NCI-H187 treated with DMSO at 0.1 percent for 48 hours (cell line): ENCODE measurements at regions not wholly inside any gene's neighbourhood (a gene's known extent, or its start where the extent isn't known, plus 50 kb on each side); places are given as distances from the start of the nearest gene placed in this dataset.
A peak's percentile ranks its signal among the peaks of the same experiment; 100 is the strongest.

Source experiments
- DNase-seq: peaks from one replicate; lab custom pipeline; 2025; lab: John Stamatoyannopoulos, UW

DNA sequence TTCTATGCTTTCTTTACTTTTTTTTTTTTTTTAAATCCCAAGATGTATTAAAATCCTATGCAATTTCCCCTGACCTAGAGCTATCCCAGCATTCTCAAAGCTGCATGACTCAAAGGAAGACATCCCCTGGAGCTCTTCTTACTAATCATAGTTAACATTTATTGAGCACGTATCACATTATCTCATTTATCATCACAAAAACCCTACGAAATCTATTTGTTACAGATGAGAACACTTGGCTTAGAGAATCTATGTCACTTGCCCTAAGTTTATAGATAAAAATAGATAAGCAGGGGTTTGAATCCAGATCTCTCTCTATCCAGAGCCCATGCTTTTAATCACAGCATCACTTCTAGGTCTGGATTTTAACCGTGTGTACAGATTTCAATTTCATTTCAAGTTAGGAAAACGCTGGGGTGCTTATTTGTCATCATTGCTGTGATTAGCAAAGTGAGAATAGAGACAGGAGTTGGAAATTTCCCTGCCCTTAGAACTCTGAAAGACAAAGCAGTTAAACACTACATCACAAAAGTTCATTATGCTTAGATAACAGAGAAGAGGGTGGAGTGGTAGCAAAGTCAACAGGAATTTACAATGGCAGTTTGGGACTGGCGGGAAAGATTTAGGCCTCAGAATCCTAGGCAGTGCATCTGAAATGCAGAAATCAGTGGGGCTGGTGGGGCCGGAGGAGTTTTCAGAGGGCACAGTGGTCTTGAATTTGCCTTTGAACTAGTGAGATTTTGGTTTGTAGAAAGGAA, 177.7 kb upstream of the FRMD6 start:
- no peak for DNase-seq

DNA sequence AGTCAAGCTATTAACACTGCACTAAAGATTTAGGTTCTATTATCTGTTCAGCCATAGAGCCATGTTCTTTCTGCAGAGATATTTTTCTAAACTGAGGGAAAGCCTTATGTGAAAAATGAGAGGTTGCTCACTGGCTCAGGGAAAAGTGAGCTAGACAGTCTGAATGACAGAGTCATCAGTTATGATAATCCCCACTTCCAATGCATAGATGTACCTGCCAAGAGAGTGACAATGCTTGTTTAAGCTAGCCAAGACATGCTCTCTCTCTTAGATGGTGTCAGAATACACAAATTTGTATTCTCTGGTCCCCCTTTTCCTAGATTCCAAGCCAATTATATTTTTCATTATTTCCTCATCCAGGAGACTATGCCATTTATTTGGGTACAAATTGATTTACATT, 176.9 kb upstream of the FRMD6 start:
- DNase-seq: no peak

DNA sequence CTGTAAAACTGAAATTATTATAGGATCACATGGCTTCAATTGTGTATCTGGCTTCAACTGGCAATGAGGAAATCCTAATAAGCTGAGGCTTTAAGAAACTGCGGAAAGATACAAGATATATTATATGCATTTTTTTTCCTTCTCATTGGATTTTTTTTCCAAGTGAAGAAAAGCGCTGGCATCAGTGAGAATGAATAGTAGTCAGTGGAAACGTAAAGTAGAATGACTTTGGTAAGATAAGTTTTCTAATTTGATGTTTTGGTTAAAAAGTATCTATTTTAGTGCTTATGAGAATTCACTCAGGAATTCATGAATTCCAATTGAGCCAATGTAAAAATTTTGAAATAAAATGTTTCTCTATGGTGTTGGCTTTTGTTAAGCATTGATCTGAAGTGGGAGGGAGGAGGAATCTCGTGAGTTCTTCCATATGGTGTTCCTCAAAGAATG, 173.5 kb upstream of the FRMD6 start:
- no peak for DNase-seq

DNA sequence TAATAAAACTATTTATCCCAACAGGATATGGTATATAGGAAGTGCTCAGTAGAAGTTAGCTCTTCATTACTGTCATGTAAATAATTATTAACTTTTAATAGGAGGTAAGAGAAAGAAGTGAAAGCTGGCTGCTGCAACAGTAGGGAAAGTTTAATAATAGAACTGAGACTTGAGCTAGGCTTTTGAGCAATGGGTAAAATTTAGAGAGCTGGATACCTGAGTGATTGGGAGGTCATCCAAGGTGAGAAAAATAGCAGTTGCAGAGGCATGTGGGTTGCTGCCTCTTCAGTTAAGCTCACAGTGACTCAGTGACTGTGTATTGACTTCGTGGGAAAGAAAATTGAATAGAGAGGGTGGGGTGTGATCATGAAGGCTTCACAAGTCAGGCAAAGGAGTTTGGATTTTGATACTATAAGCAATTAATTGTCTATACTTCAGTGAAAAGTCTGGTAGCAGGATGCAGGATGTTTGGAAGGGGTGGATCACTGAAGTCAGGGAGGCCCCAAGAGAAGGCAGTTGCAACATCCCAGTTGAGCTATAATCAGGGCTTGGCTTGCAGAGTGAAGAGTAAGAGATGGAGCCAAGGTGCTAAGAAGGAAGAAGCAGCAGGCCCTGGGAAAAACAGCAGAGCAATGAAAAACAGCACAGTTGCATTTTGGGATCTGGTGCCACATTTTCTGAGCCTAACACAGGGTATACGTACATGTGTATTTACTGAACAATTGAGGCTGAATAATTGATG, 172.0 kb upstream of the FRMD6 start:
- DNase-seq: no peak

DNA sequence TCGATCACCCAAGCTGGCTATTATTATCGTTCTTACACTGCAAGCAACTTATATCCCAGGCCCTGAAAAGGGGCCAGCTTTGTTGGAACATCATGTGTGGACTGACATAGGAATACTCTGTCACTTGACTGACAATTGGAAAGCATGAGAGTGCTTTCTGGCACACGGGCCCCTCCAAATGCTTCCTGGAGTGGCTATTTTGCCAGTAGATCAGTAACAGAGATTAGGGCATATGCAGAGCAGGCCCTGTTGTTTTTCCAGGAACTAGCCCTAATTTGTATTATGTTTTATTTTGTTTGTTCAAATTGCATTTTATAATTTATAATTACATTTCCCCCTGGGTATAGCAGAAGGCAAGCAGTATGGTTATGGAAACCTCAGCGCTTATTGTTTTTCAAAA, 170.1 kb upstream of the FRMD6 start:
- no peak for DNase-seq

DNA sequence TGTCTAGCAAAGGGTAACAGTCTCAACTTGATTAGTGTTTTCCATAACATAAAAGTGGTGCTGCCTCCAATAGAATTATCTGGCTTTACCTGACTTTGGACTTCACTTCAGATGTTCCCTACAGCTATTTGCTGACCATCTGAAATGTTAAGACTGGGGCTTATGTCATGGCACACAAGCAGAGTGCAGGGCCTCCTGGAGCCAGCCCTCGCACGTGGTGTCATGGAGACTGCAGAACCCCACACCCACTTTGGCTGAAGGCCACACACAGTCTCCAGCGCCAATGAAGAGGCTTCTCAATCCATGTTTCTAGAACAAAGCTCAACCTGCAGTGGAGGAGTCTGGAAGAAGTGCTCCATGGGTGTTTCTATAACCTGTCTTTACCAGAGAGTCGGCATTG, 169.6 kb upstream of the FRMD6 start:
- DNase-seq: no peak

DNA sequence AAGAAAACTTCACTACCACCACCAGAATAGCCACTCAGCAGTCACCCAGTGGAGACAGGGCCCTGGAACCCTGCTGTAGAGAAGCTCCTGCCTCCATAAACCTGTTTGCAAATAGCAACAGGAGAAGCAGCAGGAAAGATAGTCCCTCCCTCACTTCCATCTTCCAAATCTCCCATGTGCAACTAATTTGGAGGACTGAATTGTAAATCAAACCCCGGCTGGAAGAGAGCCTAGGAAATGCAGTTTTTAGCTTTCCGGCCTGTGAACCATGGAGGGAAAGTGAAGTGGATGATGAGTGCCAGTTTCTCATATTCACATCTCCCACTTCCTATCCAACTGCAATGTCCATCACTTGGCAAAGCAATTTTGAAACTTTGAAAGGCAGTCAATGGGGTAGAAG, 167.2 kb upstream of the FRMD6 start:
- no peak for DNase-seq

DNA sequence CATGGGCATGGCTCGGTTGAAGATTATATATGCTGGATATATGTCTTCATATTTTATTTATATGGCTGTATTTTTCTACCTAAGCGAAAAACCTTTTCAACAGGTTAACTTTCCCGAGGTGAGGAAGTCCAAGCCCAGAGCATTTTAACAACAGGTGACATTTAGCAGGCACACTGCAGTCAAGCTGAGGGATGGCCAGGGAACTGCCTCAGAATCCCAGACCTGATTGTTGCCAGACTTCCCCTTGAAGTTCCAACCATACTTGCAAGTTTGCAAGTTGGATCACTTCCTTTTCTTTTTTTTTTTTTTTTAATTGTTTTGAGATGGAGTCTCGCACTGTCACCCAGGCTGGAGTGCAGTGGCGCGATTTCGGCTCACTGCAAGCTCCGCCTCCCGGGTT, 166.0 kb upstream of the FRMD6 start:
- no peak for DNase-seq

DNA sequence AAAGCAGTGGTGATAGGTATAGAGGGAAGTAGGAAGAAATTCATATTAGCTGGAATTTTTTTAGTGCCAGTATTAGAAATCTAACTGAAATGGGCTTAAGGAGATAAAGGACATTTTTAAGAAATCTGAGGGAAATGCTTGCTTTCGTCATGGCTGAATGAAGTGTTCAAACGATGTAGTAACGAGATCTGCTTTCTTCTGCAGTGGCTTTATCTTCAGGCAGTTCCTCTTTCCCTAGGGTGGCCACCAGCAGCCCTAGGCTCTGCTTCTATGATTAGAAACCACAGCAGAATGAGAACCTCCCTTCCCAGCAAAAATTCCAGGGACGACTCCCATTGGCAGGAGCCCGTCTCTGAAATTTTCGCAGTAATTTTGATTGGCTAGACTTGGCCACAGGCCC, 163.9 kb upstream of the FRMD6 start:
- DNase-seq: no peak

DNA sequence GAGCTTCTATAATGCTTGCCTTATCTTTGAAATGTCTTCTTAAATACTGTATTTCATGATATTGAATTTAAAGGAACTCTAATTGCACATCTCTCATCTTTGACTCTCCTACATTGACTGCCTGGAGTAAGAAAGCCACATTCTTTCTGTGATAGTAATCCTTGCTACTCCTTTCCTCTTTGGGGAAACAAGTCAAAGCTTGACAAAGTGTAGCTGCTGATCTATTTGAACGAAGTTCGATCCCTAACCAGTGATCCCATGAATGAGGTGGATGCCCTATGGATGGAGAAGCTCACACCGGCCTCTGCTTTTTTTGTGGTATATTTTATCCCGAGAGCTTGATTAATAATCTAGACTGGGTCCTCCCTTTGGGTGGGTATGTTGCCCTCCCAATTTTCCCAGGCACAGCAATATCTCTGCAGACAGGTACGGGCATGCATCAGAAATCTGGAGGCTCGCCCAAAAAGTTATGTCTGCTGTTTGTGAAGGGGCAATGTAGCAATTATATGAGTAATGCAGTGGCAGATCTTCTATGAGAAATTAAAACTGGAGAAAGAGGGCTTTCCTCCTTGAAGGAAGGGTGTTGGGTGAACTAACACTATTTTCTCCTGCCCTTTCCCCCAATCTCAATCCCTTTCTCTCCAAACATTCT, 163.0 kb upstream of the FRMD6 start:
- DNase-seq: no peak

DNA sequence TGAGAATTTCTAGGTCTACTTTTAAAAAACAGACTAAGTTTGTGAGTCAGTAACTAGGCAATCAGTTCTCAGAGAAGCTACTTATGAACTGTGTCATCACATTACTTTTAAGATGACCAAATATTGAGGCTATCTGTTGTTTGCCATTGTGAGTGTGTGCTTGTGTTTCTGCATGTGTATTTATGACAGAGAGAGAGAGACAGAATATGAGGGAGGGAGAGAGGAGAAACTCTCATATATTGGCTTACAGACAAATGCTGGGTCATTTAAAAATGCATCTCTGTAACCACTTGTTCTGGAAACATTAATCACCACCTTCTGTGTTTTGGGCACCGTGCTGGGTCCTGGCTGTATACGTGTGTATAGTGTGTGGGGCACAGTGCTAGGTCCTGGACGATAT, 161.5 kb upstream of the FRMD6 start:
- no peak for DNase-seq

DNA sequence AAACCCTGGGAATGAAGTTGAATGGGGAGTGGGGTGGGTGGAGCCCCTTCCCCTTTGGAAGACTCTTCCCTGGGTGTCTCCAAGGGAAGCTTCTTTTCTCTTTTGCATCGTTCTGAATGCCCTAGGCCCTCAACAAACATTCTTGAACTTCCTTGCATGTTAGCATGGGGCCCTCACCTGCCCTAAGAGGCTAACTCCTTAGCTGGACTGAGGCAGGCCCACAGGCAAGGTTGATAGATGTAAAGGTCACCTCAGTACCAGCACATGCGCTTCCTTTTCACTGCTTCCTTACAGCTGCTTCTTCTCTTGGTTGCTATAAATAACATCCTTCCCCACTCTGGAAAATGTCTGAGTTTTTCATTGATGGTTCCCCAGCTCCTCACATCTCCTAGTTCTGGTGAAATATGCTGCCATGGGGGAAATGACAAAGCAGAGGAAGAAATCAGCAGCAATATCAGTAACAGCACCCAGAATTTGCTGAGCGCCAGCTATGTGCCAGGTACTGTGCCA, 160.6 kb upstream of the FRMD6 start:
- DNase-seq: no peak

DNA sequence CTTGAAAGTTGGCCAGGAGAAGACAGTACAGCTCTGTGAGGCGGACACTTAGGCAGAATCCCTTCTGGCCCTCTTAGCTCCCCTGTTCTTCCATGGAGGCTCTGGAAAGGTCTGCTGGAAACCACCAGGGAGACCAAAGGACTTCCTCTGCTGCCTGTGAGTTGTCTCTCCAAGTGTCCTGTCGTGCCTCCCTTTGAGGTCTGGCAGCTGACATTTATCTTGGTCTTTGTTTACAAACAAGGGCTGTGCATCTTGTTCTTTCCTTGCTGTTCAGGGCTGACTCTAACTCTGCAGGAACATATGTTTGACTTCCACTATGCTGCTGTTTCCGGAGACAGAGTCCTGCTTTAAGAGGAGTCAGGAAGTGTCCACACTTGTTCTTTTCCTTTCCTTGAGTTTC, 159.9 kb upstream of the FRMD6 start:
- no peak for DNase-seq

DNA sequence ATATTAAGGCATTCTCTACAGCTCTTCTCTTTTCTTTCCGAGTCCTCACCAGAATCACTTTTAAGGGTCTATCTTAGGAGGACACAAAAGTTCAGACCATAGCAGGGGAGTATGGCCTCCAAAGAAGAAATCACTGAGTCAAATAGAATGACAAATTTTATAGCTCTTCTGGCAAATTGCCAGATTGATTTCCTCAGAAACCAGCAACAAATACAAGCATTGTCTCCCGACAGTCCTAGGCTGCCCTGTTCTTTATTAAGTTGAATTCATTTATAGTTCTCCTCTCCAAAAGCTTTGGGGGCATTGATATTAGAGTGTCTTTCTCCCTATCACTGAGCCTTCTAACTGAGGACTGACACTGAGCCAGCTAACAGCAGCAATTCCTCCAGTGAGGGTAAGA, 156.4 kb upstream of the FRMD6 start:
- no peak for DNase-seq

DNA sequence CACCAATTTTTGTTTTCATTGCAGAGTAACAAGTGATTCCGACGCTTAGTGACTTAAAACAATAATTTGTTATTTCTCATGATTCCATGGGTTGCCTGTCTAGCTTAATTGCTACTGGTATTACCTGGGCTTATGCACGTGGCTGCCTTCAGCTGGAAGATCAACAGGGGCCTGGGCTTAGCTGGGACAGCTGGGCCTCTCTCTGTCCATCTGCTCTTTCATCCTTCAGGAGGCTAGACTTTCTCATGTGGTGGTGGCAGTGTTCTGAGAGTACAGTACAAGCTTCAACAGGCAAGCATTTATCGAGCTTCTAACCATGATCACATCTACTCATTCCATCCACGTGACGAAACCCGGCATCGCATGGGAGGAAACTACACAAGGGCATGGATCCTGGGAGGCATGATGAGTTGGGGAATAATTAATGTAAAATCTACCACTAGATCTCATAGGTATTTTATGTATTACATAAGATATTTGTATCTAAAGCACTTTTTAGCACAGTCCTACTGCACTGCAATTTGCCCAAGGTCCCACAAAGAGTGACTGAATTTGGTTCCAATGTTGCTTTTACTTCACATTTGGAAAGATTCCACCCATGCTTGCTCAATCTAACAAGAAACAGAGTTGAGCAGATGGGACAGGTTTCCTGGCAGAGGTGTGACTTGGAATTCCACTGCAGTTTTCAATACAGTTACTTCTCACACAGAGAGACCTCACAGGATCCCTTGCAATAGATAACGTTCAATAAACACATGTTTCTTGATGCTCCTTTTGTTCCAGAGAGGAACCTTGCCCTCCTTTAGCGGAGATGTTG, 153.1 kb upstream of the FRMD6 start:
- DNase-seq: no peak

DNA sequence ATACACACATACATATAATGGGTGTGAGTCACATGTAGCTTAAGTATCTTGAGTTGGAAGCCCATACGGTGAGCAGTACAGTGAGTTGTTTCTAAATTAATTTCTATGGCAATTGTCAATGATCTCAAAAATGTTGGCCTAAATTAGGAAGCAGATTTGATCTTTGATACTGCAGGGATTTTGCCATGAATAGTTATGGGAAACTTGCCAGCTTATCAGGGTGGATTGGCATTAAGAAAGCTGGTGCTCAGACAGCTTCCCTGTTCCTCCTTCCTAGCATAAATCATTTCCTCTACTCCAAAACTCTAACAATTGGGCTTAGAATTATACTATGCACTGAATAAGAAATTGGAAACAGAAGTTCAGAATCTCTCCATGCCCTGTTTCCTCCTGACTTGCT, 150.9 kb upstream of the FRMD6 start:
- DNase-seq: no peak

DNA sequence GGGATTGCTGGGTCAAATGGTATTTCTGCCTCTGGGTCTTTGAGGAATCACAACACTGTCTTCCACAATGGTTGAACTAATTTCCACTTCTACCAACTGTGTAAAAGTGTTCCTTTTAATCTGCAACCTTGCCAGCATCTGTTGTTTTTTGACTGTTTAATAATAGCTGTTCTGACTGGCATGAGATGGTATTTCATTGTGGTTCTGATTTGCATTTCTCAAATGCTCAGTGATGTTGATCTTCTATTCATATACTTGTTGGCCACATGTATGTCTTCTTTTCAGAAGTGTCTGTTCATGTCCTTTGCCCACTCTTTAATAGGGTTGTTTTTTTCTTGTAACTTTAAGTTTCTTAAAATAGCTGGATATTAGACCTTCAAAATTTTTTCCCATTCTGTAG, 150.0 kb upstream of the FRMD6 start:
- DNase-seq: no peak

DNA sequence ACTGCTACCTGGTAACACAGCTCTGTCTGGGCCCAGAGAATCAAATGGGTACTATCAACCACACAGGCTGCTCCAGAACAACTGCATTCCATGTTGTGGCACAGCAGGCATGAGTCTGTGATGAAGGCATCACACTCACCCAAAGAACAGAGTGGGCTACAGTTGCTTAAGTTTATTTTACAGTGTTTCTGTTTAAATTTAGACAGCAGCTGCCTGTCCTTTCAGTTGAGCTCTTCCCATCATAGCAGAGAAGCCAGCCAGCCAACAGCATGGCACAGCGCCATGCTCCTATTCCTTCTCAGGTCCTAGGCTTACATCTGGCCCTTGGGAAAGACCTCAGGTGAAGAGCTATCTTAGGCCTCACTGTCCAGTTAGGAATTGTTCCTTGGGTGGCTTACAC, 147.0 kb upstream of the FRMD6 start:
- DNase-seq: no peak

DNA sequence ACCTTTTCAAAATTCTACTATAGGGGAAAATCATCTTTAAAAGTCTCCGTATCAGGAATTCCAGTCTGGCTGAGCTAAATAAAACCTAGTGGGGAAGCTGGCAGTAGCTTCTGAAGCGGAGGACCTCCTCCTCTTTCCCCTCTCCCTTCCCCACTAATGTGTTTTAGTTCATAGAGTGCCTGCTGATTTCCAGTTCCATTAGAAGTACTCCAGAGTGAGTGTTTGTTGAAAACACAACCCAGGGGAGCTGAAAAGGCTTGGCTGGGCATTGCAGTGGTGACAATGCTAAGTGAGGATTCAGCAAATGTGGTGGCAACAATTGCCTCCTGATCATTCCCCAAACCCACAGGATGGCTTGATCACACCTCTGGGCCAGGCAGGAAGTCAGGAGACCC, 144.2 kb upstream of the FRMD6 start:
- peak; percentile 96 for DNase-seq

DNA sequence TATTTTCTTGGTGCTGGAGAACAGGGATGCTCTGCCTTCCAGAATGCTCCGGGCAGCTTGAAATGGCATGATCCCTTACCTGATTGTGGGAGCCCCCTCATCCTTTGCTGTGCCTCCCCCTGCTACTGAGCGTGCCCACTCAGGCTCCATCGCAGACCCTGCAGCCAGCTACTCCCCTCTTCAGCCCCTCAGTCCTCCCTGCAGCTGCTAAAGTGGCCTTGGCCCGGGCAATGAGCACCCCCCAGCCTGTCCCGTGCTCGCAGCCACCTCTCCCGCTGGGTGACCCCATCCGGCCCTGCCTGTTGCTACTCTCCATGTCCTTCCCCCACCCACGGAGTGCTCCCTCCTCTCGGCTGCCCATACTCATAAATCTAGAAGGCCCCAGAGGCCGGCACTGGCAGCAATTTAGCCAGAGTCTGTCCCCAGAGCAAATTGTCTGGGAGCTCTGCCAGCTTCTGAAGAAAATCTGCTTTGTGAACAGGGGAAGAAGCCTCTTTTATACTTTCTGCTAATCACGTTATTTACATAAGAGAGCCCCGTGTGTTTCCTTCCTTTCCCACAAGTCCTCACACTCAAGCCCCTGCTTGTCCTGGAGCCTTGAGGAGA, 143.7 kb upstream of the FRMD6 start:
- peak; percentile 36 for DNase-seq

DNA sequence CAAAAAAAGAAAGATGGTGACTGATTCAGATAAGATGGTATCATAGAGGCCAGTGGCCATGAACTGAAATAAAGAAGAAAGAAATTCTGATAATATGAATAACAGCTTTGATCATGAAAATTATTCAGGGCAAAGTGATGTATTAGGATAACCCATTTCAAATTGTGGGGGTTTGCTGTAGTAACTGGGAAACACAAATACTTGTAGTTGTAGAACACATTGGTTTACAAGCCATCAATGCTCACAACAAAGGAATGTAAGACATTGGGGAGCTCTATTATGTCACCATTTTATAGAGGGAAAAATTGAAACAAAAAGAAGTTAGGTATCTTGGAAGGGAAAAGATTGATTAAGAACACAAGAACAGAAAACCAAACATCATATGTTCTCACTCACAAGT, 140.4 kb upstream of the FRMD6 start:
- no peak for DNase-seq

DNA sequence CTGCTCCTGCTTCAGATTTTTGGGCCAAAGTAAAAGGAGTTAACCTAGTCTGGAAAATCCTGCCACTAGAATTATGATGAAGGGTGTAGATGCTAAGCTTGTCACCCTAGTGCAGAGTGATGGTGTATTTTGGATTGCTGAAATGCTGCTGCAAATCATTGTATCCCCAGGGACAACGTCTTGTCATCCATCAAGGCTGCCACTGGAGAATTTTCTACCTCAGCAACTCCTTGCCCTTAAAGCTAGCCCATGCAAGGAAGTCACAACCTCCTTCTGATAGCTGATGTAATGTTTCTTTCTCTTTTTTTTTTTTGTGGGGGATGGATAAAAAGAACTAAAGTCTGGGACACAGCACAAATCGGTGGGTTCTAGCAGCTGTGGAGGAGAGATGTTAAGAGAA, 139.4 kb upstream of the FRMD6 start:
- DNase-seq: no peak
